Muscle of arm (tissue), 1 donor: ENCODE measurements at regions not wholly inside any gene's neighbourhood (a gene's known extent, or its start where the extent isn't known, plus 50 kb on each side); places are given as distances from the start of the nearest gene placed in this dataset.
"Not testable (repeated sequence)": the region's sequence is repeated elsewhere in the genome, so short reads cannot be mapped to it uniquely, and the experiment has no call there.

Experiments used
- DNase-seq: peaks from one replicate; pipeline ENCODE4 v3.0.0-alpha.2; 2013

GRCh38 chr1:229710746-229711145, 84.7 kb downstream of the URB2 start:
- no peak for DNase-seq

DNA sequence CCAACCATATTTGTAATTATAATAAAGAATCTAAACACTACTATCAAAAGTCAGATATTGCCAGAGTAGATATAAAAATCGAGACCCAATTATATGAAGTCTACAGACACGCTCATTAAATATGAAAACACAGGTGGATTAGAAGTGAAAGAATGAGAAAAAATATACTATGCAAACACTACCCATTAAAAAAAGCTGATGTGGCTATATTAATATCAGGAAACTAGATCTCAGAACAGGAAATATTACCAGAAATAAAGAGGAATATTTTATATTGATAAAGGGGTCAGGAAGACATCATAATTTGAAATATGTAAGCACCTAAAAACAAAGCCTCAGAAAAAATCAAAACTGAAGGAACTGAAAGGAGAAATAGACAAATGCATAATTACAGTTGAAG, 88.3 kb downstream of the URB2 start:
- no peak for DNase-seq

- DNase-seq, result no peak
Measured at GRCh38 chr1:229714964-229715603, 89.0 kb downstream of the URB2 start.

DNA sequence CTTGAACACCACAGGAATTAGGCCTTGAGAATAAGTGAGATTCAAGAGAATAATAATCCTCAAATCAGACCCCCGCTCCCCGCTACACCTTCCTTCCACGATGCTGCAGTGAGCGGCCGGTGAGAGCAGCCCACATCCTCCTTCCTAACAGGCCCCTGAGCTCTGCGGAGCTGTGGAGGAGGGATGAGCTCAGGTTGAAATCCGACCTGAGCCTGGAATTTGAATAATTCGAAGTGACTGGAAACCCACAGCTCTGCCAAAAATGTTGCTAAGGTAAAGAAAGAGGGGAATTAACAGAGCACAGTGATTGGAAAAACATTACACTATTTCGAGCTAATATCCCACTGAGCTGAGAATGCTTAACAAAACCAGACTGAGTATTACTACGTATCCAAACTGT, 90.0 kb downstream of the URB2 start:
- DNase-seq, result peak; percentile 45

GRCh38 chr1:229716704-229717103, 90.7 kb downstream of the URB2 start:
- no peak for DNase-seq

DNA sequence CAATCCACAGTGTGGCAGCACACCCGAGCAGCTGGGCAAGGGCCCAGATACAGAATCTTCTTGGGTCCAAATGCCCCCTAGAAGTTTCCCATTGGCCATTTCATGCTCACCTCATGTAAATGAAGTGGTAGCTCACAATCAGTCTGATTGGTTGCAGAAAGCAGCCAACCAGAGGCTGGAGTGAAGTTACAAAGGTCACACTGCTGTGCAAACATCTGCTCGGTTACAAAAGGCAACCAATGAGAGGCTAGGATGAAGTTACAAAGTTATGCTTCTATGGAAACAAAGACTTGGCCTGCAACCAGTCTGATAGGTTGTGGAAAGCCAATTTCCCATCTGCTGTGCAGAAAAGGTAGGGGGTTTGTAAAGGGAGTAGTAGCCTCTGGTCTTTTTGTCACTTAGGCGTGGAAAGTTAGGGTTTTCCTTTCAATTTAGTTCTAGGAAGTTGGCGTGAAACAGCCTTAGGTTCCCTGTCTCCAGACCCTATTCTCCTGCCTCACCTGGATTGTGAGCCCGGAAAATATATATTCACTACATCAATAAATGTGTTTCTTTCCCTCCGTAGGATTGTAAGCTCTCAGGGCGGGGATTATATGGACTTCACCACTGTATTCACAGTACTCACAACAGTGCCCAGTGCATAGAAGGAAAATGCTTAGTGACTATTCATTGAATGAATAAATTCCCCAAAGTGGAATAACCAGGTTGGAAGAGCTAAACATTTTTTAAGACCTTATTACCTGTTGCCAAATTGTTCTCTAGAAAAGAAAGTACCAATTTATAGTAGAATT, 91.9 kb downstream of the URB2 start:
- DNase-seq, result peak; percentile 62

DNA sequence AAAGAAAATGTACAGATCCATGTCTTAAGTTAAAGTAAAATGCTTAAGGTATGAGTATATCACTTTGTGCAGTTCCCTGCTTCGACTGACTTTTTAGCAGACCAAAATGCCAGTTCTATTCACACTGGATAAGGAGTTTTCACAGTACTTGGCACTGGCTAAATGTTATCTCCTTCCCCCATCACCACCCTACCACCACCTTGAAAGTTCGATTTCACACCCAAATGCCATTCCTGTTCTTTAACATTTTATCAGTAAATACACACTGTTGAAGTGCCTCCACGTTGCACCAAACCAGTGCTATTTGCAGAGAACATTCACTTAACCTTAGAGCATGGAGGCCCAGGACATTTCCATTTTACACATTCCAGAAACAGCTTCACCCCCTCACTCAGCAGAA, 100.0 kb downstream of the URB2 start:
- no peak for DNase-seq

GRCh38 chr1:229729916-229730315, 103.9 kb downstream of the URB2 start:
- no peak for DNase-seq

- DNase-seq, result no peak
Measured at GRCh38 chr1:229730573-229730972, 104.5 kb downstream of the URB2 start.

- no peak for DNase-seq
Measured at GRCh38 chr1:229732061-229732460, 106.0 kb downstream of the URB2 start.

- DNase-seq, result no peak
Measured at GRCh38 chr1:229736376-229736775, 110.3 kb downstream of the URB2 start.

DNA sequence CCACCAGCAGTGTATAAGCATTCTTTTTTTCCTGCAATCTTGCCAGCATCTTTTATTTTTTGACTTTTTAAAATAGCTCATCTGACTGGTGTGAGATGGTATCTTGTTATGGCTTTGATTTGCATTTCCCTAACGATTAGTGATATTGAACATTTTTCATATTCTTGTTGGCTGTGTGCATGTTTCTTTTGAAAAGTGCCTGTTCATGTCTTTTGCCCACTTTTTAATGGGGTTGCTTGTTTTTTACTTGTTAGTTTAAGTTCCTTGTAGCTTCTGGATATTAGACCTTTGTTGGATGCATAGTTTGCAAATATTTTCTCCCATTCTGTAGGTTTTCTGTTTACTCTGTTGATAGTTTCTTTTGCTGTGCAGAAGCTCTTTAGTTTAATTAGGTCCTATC, 116.6 kb downstream of the URB2 start:
- not testable (repeated sequence) for DNase-seq

DNA sequence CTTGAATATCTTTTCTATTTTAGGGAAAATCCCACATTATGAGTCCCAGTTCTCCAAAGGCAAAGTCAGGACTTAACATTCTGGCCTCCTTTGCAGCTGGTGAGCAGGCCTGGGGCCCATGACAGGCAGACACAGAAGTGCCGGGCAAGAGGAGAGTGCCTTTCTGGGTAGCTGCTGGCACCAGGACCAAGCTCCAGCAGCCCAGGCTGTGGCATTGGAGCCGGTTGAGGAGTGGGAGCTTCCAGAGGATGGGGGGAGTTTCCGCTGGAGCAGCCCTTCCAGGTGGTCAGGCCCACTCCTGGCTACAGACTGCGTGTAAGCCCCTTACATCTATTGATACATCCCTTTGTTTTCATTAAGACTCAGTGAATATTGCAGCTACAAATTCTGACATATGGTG, 123.9 kb downstream of the URB2 start:
- DNase-seq, result no peak

GRCh38 chr1:229751610-229752009, 125.6 kb downstream of the URB2 start:
- no peak for DNase-seq

DNA sequence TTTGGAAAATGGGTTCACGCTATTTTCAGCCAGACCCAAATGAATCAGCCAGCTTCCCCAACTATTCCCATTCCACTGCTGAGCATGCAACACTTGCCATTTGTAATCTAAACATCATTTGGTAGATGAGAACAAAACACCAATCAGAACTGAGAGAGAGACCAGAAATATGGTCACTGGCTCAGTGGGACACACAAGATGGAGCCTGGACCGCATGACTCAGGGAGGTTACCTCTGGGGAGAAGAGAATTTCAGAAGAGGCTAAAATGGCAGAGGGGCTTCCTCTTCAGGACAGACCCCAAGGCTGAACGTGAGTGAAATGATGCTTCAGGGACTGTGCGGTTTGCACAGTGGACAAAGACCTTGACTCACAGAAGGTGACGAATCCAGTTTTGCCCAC, 126.6 kb downstream of the URB2 start:
- no peak for DNase-seq

- no peak for DNase-seq
Measured at GRCh38 chr1:229753764-229754551, 127.9 kb downstream of the URB2 start.

DNA sequence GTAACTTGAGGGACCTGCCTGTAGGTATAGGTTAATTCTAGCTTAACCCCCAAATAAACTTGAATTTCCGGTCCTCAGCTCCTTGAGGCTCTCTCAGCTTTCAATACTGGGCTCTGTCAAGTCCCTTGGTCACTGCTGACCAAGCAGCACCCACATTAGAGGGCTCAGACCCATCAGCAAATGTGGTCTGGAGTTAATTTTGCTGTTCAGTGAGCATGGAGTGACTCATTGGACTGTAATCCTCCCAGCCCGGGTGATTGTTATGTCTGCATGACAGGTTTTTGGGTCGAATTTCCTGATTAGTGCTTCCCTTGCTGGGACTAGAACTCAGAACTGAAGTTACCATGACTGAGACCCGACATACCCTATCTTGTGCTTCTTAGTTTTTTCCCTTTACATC, 130.6 kb downstream of the URB2 start:
- DNase-seq, result no peak

DNA sequence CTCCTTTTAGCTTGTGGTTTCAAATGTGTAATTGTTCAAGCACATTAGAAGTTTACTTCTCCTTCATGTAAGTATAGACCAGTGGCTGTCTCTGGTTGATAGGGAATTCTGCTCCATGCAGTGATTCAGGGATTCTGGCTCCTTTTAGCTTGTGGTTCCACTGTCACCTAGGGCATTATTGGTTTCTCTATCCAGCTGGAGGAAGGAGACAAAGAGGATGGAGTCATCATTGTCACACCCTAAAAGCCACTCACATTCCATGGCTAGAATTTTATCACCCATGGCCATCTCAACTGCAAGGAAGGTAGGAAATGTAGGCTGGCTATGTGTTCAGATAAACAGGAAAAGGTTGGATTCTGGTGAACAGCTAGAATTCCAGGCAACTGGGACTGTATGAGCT, 131.2 kb downstream of the URB2 start:
- DNase-seq, result no peak

- no peak for DNase-seq
Measured at GRCh38 chr1:229758101-229759036, 132.3 kb downstream of the URB2 start.

GRCh38 chr1:229759037-229759435, 133.0 kb downstream of the URB2 start:
- no peak for DNase-seq

DNA sequence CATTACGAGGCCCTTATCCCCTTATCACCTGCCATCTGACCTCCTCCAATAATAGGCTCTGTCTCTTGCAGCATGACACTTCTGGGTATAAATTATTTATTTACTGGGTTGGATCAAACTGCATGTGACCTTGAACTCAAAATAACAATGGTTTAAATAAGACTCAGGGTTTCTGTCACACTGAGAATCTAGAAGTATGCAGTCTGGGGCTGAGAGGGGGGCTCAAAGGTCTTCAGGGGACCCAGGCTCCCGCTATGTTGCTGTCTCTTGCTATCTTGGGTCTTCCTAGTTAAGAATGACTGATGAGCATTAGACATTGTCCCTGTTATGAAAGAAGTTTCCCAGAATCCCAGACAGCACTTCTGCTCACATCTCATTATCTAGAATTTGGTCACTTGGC, 133.5 kb downstream of the URB2 start:
- no peak for DNase-seq
